Loucy (cell line): ENCODE measurements at regions not wholly inside any gene's neighbourhood (a gene's known extent, or its start where the extent isn't known, plus 50 kb on each side); places are given as distances from the start of the nearest gene placed in this dataset.

Source experiments
- H2AFZ ChIP-seq: fragments of 200-600 bp; sonication (generic); 2 replicates; pipeline ENCODE4 v1.6.0; 2016; ENCODE audit warnings: antibody characterized with exemption, mild to moderate bottlenecking, low read length, moderate library complexity
- H3F3A ChIP-seq: fragments of 200-600 bp; 2 replicates; pipeline ENCODE4 v1.6.0; 2016; ENCODE audit warnings: antibody characterized with exemption, low read depth, mild to moderate bottlenecking
- H3K27me3 ChIP-seq: fragments of 200-600 bp; sonication (generic); 2 replicates; pipeline ENCODE4 v1.6.1; 2014; ENCODE audit warnings: low read length, mild to moderate bottlenecking; ENCODE audit not compliant: insufficient read depth, poor library complexity, severe bottlenecking
- H3K36me3 ChIP-seq: fragments of 200-600 bp; sonication (generic); 2 replicates; pipeline ENCODE4 v1.6.1; 2016; ENCODE audit warnings: low read length; ENCODE audit not compliant: insufficient read depth
- H3K4me1 ChIP-seq: fragments of 200-600 bp; sonication (generic); 2 replicates; pipeline ENCODE4 v1.5.1; 2014; ENCODE audit warnings: low read length, mild to moderate bottlenecking; ENCODE audit not compliant: insufficient read depth, poor library complexity, severe bottlenecking
- H3K4me2 ChIP-seq: fragments of 200-600 bp; sonication (generic); 2 replicates; pipeline ENCODE4 v1.6.0; 2014; ENCODE audit warnings: antibody characterized with exemption, low read length, low read depth, mild to moderate bottlenecking; ENCODE audit not compliant: poor library complexity, severe bottlenecking
- H3K4me3 ChIP-seq: fragments of 200-600 bp; sonication (generic); 2 replicates; pipeline ENCODE4 v1.5.1; 2014; ENCODE audit warnings: low read length, mild to moderate bottlenecking, mixed read lengths; ENCODE audit not compliant: poor library complexity, severe bottlenecking
- H3K79me2 ChIP-seq: fragments of 200-600 bp; sonication (generic); 2 replicates; pipeline ENCODE4 v1.6.1; 2014; ENCODE audit warnings: low read length; ENCODE audit not compliant: insufficient read depth
- H3K9ac ChIP-seq: fragments of 200-600 bp; sonication (generic); 2 replicates; pipeline ENCODE4 v1.6.0; 2014; ENCODE audit warnings: mild to moderate bottlenecking, low read depth, low read length, moderate library complexity; ENCODE audit not compliant: poor library complexity, severe bottlenecking
- H3K9me2 ChIP-seq: fragments of 200-600 bp; sonication (generic); replicated peaks from 2 replicates; pipeline ENCODE4 v1.6.1; 2016; ENCODE audit warnings: low read depth, low read length, mixed read lengths
- H3K9me3 ChIP-seq: fragments of 200-600 bp; sonication (generic); 2 replicates; pipeline ENCODE4 v1.6.1; 2014; ENCODE audit warnings: mild to moderate bottlenecking, antibody characterized with exemption, low read length, low read depth; ENCODE audit not compliant: insufficient read depth
- H4K20me1 ChIP-seq: fragments of 200-600 bp; sonication (generic); 2 replicates; pipeline ENCODE4 v1.6.0; 2014; ENCODE audit warnings: antibody characterized with exemption, low read length, mild to moderate bottlenecking; ENCODE audit not compliant: insufficient read depth, poor library complexity, severe bottlenecking
- CTCF ChIP-seq: fragments of 200-600 bp; sonication (generic); conservative IDR thresholded peaks from 2 replicates; pipeline ENCODE4 v1.5.1; 2014; ENCODE audit warnings: mild to moderate bottlenecking, antibody characterized with exemption, low read length
- EZH2phosphoT487 ChIP-seq: fragments of 200-600 bp; IDR thresholded peaks from 2 replicates; pipeline ENCODE4 v1.6.1; 2018; ENCODE audit warnings: antibody characterized with exemption, mild to moderate bottlenecking, moderate library complexity, borderline replicate concordance

GRCh38 chr15:97717806-97718205 lies 242.7 kb upstream of the ARRDC4 start:
- H3K9ac ChIP-seq: no peak overlapping the region
- H3K4me2 ChIP-seq: no peak overlapping the region
- TF ChIP-seq EZH2phosphoT487 (no peak), CTCF (no peak)
- no peaks in the 10 kb centered on the region for H4K20me1 ChIP-seq
- no peaks in the 10 kb centered on the region for H3K79me2 ChIP-seq
- no peaks in the 10 kb centered on the region for H3K4me1 ChIP-seq
- H3K9me2 ChIP-seq: no peaks in the 10 kb centered on the region
- no peak overlapping the region for H2AFZ ChIP-seq
- H3F3A ChIP-seq: no peaks in the 10 kb centered on the region
- no peaks in the 10 kb centered on the region for H3K27me3 ChIP-seq
- H3K9me3 ChIP-seq: no peaks in the 10 kb centered on the region
- H3K36me3 ChIP-seq: no peaks in the 10 kb centered on the region
- no peak overlapping the region for H3K4me3 ChIP-seq

GRCh38 chr15:97718509-97718908 lies 242.0 kb upstream of the ARRDC4 start:
- Histone ChIP-seq H3K9ac (no peak overlapping the region), H2AFZ (no peak overlapping the region), H3K36me3 (no peaks in the 10 kb centered on the region), H3K4me1 (no peaks in the 10 kb centered on the region), H3K9me2 (no peaks in the 10 kb centered on the region), H3K27me3 (no peaks in the 10 kb centered on the region), H3F3A (no peaks in the 10 kb centered on the region), H3K4me3 (no peak overlapping the region), H4K20me1 (no peaks in the 10 kb centered on the region), H3K9me3 (no peaks in the 10 kb centered on the region), H3K79me2 (no peaks in the 10 kb centered on the region), H3K4me2 (no peak overlapping the region)
- no peak for TF ChIP-seq EZH2phosphoT487
- TF ChIP-seq CTCF: no peak

GRCh38 chr15:97728791-97729190 lies 231.7 kb upstream of the ARRDC4 start:
- no peak for TF ChIP-seq EZH2phosphoT487
- TF ChIP-seq CTCF: no peak
- Histone ChIP-seq H3K36me3 (no peaks in the 10 kb centered on the region), H3K79me2 (no peaks in the 10 kb centered on the region), H3K9me2 (no peaks in the 10 kb centered on the region), H3K4me2 (no peak overlapping the region), H3K27me3 (no peaks in the 10 kb centered on the region), H3K9ac (no peak overlapping the region), H2AFZ (no peak overlapping the region), H4K20me1 (no peaks in the 10 kb centered on the region), H3K9me3 (no peaks in the 10 kb centered on the region), H3F3A (no peaks in the 10 kb centered on the region), H3K4me1 (no peaks in the 10 kb centered on the region), H3K4me3 (no peak overlapping the region)
